Gastroesophageal sphincter (tissue), 4 donors: ENCODE measurements at regions not wholly inside any gene's neighbourhood (a gene's known extent, or its start where the extent isn't known, plus 50 kb on each side); places are given as distances from the start of the nearest gene placed in this dataset.

Source experiments
- ATAC-seq: fragments of 150-250 bp; one replicate; pipeline ENCODE4 v1.9.1; 2016; ENCODE audit warnings: mild to moderate bottlenecking, moderate library complexity
- H3K27ac ChIP-seq, 4 donors: fragments of 200-600 bp; sonication (generic) in 3 of 4; 1 replicate in 3 of 4; 2 replicates in 1 of 4; pipeline ENCODE4 v1.5.1; 2016 to 2019
- H3K27me3 ChIP-seq: fragments of 200-600 bp; sonication (generic); one replicate; pipeline ENCODE4 v1.5.1; 2019
- H3K36me3 ChIP-seq, 2 donors: fragments of 200-600 bp; sonication (generic); one replicate each; pipeline ENCODE4 v1.5.1; 2019; ENCODE audit warnings: control low read depth in 1 of 2
- H3K4me1 ChIP-seq, 3 donors: fragments of 200-600 bp; sonication (generic); 1 replicate in 2 of 3; 2 replicates in 1 of 3; pipeline ENCODE4 v1.5.1; 2016 to 2019; ENCODE audit warnings: control low read depth in 2 of 3
- H3K4me3 ChIP-seq, 2 donors: fragments of 200-600 bp; sonication (generic); one replicate each; pipeline ENCODE4 v1.5.1; 2019; ENCODE audit warnings: mild to moderate bottlenecking in 1 of 2, moderate library complexity in 1 of 2
- H3K9me3 ChIP-seq, 3 donors: fragments of 200-600 bp; sonication (generic); one replicate each; pipeline ENCODE4 v1.5.1; 2017 to 2019; ENCODE audit warnings: control low read depth in 2 of 3
- EP300 ChIP-seq: sonication (generic); formaldehyde crosslinking; IDR thresholded peaks from one replicate; pipeline ENCODE4 v1.6.1; 2017; ENCODE audit warnings: antibody characterized with exemption, mild to moderate bottlenecking
- POLR2A ChIP-seq, 2 donors: fragments of 450-650 bp; IDR thresholded peaks; one replicate each; pipeline ENCODE4 v1.6.1; 2017; ENCODE audit warnings: antibody characterized with exemption in 2 of 2, mild to moderate bottlenecking in 2 of 2, moderate library complexity in 1 of 2
- POLR2AphosphoS5 ChIP-seq: sonication (generic); formaldehyde crosslinking; IDR thresholded peaks from one replicate; pipeline ENCODE4 v1.6.1; 2017; ENCODE audit warnings: antibody characterized with exemption
- WGBS, 2 donors: methylation state at CpG; one replicate each; pipeline ENCODE4 v1.1.5; 2018; ENCODE audit warnings: low coverage in 1 of 2; 5-methylcytosine and 5-hydroxymethylcytosine counted together
- TF ChIP-seq, protein P1 (sequence below), 4 experiments: fragments of 200-600 bp in 2 of 4; fragments of 450-650 bp in 2 of 4; sonication (generic) in 1 of 4; IDR thresholded peaks; one replicate each; pipeline ENCODE4 v1.5.1; 2017 to 2019; ENCODE audit warnings: antibody characterized with exemption in 4 of 4, mild to moderate bottlenecking in 2 of 4, moderate library complexity in 2 of 4

DNA sequence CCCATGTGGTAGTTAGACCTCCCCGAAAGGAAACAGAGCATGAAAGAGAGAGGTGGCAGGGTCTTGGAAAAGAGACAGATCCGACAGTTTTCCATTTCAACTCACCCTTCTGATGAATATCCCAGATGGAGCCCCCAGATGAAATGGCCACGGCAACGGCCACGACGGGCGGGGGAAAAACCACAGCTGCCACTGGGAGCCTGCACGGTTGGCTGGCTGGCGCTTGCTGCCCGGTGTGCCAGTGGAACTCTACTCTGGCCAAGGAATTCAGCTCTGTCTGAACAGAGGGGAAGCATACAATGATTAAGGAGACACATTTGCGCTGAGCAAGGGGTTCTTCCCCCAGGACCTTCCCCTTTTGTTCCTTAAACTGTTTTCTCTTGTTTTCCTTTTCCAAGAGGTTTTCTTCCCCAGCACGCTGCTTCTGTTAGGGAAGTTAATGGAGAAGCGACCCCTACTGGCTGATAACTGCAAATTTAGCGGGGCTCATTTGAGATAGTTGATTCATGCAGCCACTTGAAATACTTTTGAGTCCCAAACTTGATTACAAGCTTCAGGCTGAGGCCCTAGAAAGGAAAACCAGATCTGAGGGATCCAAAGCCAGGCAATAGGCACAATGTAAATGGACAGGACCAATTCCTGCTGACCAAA, 1122.5 kb downstream of the NCAM2 start:
- Histone ChIP-seq H3K36me3 (no peaks in the 10 kb centered on the region), H3K27ac (no peak overlapping the region), H3K27me3 (no peaks in the 10 kb centered on the region), H3K4me3 (no peak overlapping the region), H3K9me3 (peaks cover 0 to 5% (median 0%) of the 10 kb centered on the region in 3 donors), H3K4me1 (no peaks in the 10 kb centered on the region)
- TF ChIP-seq, protein P1, sequence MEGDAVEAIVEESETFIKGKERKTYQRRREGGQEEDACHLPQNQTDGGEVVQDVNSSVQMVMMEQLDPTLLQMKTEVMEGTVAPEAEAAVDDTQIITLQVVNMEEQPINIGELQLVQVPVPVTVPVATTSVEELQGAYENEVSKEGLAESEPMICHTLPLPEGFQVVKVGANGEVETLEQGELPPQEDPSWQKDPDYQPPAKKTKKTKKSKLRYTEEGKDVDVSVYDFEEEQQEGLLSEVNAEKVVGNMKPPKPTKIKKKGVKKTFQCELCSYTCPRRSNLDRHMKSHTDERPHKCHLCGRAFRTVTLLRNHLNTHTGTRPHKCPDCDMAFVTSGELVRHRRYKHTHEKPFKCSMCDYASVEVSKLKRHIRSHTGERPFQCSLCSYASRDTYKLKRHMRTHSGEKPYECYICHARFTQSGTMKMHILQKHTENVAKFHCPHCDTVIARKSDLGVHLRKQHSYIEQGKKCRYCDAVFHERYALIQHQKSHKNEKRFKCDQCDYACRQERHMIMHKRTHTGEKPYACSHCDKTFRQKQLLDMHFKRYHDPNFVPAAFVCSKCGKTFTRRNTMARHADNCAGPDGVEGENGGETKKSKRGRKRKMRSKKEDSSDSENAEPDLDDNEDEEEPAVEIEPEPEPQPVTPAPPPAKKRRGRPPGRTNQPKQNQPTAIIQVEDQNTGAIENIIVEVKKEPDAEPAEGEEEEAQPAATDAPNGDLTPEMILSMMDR (IDR thresholded peaks at IDR 0.05): no peak
- no peak for TF ChIP-seq POLR2A (IDR thresholded peaks at IDR 0.05)
- no peak for ATAC-seq
- WGBS, 2 donors: 58 to 87% methylated on average over 4 to 13 of the region's 14 CpGs

DNA sequence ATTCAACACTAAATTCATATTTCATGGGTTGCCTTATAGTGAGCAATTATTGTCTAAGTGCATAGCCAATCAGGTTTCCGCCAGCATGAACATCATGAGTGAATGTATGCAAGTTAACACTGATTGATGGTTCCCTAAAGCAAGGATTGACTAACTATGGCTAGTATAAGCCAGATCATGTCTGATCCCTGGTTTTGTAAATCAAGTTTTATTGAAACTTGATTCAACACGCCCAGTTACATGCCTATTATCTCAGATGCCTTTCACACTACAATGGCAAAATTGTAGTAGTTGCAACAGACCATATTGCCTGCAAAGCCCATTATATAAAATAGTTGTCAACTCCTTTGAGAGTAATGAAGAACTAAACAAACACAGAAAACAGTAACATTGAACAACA, 1127.4 kb downstream of the NCAM2 start:
- ATAC-seq: no peak
- Histone ChIP-seq H3K9me3 (peaks cover 0 to 5% (median 0%) of the 10 kb centered on the region in 3 donors), H3K27ac (no peak overlapping the region), H3K27me3 (no peaks in the 10 kb centered on the region), H3K4me1 (no peaks in the 10 kb centered on the region), H3K4me3 (no peak overlapping the region), H3K36me3 (no peaks in the 10 kb centered on the region)
- TF ChIP-seq, protein P1 (IDR thresholded peaks at IDR 0.05): no peak
- TF ChIP-seq POLR2A (IDR thresholded peaks at IDR 0.05) (no peak), POLR2AphosphoS5 (no peak), EP300 (no peak)
- WGBS, 2 donors: 91 to 100% methylated on average over 2 of the region's 2 CpGs

DNA sequence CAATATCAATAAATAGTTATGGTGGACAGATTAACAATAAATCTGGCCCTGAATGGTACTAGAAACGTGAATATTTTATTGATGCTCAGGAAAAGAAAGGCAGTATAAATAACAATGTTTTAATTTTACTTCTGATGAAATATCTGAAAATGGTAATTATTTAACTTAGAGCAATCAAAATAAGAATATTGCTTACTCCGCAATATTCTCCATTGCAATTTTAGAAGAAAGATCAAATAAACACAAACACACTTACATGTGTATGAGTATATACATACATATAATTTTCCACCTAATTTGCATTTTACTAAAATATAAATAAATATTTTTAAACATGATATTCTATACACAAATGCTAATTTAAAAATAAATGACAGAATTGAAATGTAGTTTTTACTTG, 1130.5 kb downstream of the NCAM2 start:
- ATAC-seq: no peak
- Histone ChIP-seq H3K27ac (no peak overlapping the region), H3K4me1 (no peaks in the 10 kb centered on the region), H3K9me3 (no peaks in the 10 kb centered on the region), H3K4me3 (no peak overlapping the region), H3K27me3 (no peaks in the 10 kb centered on the region), H3K36me3 (no peaks in the 10 kb centered on the region)
- no peak for TF ChIP-seq EP300
- TF ChIP-seq, protein P1 (IDR thresholded peaks at IDR 0.05): no peak
- TF ChIP-seq POLR2A (IDR thresholded peaks at IDR 0.05): no peak
- TF ChIP-seq POLR2AphosphoS5: no peak
- 71 to 94% methylated on average over 2 of the region's 2 CpGs for WGBS, 2 donors

DNA sequence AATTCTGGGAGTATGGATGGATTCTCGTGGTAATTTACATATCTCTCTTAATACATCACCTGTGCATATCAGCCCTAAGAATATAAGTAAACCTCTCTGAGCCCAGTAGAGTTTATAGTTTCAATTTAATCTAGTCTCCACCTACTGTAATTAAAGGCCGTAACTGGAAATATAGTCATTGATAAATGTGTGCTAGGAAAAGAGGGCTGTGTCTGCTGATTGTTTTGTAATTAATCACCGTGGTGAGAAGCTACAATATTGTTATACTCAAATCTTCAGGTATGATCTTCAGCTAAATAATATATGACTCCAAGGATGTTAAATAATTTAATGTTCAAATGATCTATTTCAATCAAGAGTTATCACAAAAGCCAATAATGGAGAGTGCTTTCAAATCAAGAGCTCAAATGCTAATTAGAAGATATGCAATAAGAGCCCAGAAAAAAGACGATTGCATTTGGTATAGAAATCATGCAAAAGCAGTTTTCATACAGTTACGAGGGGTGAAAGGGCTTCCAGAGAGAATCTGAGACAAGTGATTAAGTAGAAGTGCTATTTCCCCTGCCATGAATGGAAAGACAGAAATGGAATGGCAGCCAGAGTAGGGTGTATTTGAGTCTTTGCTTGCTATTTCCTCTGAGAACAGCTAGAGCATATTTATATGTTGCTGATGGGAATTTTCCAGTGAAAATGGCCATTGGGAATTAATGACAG, 1134.3 kb downstream of the NCAM2 start:
- no peaks in the 10 kb centered on the region for H3K27me3 ChIP-seq
- WGBS, 2 donors: 72 to 78% methylated on average over 5 of the region's 5 CpGs
- no peak overlapping the region for H3K4me3 ChIP-seq
- ATAC-seq: no peak
- H3K36me3 ChIP-seq: no peaks in the 10 kb centered on the region
- TF ChIP-seq POLR2A (IDR thresholded peaks at IDR 0.05) (no peak), POLR2AphosphoS5 (no peak), EP300 (no peak)
- TF ChIP-seq, protein P1 (IDR thresholded peaks at IDR 0.05): no peak
- H3K4me1 ChIP-seq: no peaks in the 10 kb centered on the region
- H3K9me3 ChIP-seq: no peaks in the 10 kb centered on the region
- H3K27ac ChIP-seq: no peak overlapping the region

DNA sequence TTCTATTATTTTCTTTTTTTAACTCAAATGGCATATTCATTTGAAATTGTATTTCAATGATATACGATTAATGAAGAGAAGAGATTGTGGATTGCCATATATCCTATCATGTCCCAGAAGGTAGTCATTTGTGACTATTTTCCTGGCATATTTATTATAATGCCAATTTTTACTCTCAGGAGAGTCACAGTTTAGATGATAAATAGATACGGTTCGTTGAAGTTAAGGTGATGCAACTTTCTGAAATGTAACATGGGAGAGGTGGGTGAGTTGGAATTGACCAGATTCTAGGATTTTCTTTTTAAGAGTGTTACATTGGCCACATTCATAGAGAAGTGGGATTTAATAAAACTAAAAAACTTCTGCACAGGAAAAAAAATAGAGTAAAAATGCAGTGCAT, 1138.5 kb downstream of the NCAM2 start:
- Histone ChIP-seq H3K9me3 (no peaks in the 10 kb centered on the region), H3K27me3 (no peaks in the 10 kb centered on the region), H3K36me3 (no peaks in the 10 kb centered on the region), H3K4me3 (no peak overlapping the region), H3K4me1 (no peaks in the 10 kb centered on the region), H3K27ac (no peak overlapping the region)
- ATAC-seq: no peak
- WGBS, 2 donors: 86 to 88% methylated on average over 3 of the region's 3 CpGs
- TF ChIP-seq EP300: no peak
- TF ChIP-seq POLR2A (IDR thresholded peaks at IDR 0.05): no peak
- TF ChIP-seq, protein P1 (IDR thresholded peaks at IDR 0.05): no peak
- TF ChIP-seq POLR2AphosphoS5: no peak
